Keratinocyte (primary cell): ENCODE measurements at regions not wholly inside any gene's neighbourhood (a gene's known extent, or its start where the extent isn't known, plus 50 kb on each side); places are given as distances from the start of the nearest gene placed in this dataset.

Source experiments
- DNase-seq: peaks from one replicate; pipeline ENCODE4 v3.0.0-alpha.2; 2011; ENCODE audit warnings: low read depth, missing footprints, low spot score
- FAIRE-seq: peaks from 2 replicates; lab custom pipeline; 2011; peaks lifted over from hg19 to GRCh38; lab: Jason Lieb, UNC
- H2AFZ ChIP-seq: 2 replicates; pipeline ENCODE4 v1.6.0; 2012; ENCODE audit warnings: low read length, control low read depth, inconsistent platforms; ENCODE audit not compliant: control insufficient read depth
- H3K27ac ChIP-seq: 2 replicates; pipeline ENCODE4 v1.5.1; 2011; ENCODE audit warnings: low read length; ENCODE audit not compliant: control insufficient read depth, insufficient read depth
- H3K27me3 ChIP-seq: 3 replicates; pipeline ENCODE4 v1.6.0; 2011; ENCODE audit warnings: low read length; ENCODE audit not compliant: control insufficient read depth, insufficient read depth; ENCODE audit errors: extremely low read depth
- H3K36me3 ChIP-seq, 2 experiments: 2 replicates in 1 of 2; 3 replicates in 1 of 2; pipeline ENCODE4 v1.5.1; 2011; ENCODE audit warnings: low read length in 2 of 2, mild to moderate bottlenecking in 1 of 2; ENCODE audit not compliant: control insufficient read depth in 2 of 2, insufficient read depth in 2 of 2; ENCODE audit errors: extremely low read depth in 1 of 2
- H3K4me1 ChIP-seq: 3 replicates; pipeline ENCODE4 v1.5.1; 2011; ENCODE audit warnings: low read length; ENCODE audit not compliant: control insufficient read depth, insufficient read depth; ENCODE audit errors: extremely low read depth
- H3K4me2 ChIP-seq: 3 replicates; pipeline ENCODE4 v1.6.0; 2011; ENCODE audit warnings: low read depth, low read length; ENCODE audit not compliant: control insufficient read depth, insufficient read depth; ENCODE audit errors: extremely low read depth
- H3K4me3 ChIP-seq, 3 experiments: fragments of 200-600 bp in 1 of 3; sonication (generic) in 1 of 3; 2 replicates in 2 of 3; 3 replicates in 1 of 3; pipeline ENCODE4 v1.5.1; 2011 to 2016; ENCODE audit warnings: low read length in 3 of 3, mild to moderate bottlenecking in 3 of 3, control low read depth in 2 of 3, inconsistent platforms in 1 of 3, low read depth in 1 of 3, mixed read lengths in 1 of 3, mixed run types in 1 of 3, moderate library complexity in 1 of 3; ENCODE audit not compliant: control insufficient read depth in 2 of 3, insufficient read depth in 2 of 3; ENCODE audit errors: extremely low read depth in 1 of 3
- H3K79me2 ChIP-seq: 2 replicates; pipeline ENCODE4 v1.6.0; 2012; ENCODE audit warnings: low read length; ENCODE audit not compliant: control insufficient read depth, insufficient read depth
- H3K9ac ChIP-seq: 3 replicates; pipeline ENCODE4 v1.6.0; 2011; ENCODE audit warnings: low read length; ENCODE audit not compliant: control insufficient read depth, insufficient read depth; ENCODE audit errors: extremely low read depth
- H3K9me1 ChIP-seq: 3 replicates; pipeline ENCODE4 v1.6.0; 2011; ENCODE audit warnings: low read length; ENCODE audit not compliant: control insufficient read depth, insufficient read depth; ENCODE audit errors: extremely low read depth
- H3K9me3 ChIP-seq: 2 replicates; pipeline ENCODE4 v1.5.1; 2012; ENCODE audit warnings: low read depth, low read length; ENCODE audit not compliant: control insufficient read depth
- H4K20me1 ChIP-seq: 3 replicates; pipeline ENCODE4 v1.6.0; 2011; ENCODE audit warnings: low read length; ENCODE audit not compliant: control insufficient read depth, insufficient read depth; ENCODE audit errors: extremely low read depth
- EZH2 ChIP-seq: IDR thresholded peaks from one replicate; pipeline ENCODE4 v1.6.1; 2012; ENCODE audit warnings: inconsistent platforms, mild to moderate bottlenecking, low read length, moderate library complexity
- dilution Hi-C: fragments of 300-500 bp; cut with MboI; formaldehyde crosslinking; loops from one replicate; pipeline ENCODE4 v1.7.0; 2020; ENCODE audit warnings: low sequenced_read_pairs; ENCODE audit not compliant: extremely low pct_ligation_motif_present
- TF ChIP-seq, protein P1 (sequence below), 3 experiments: IDR thresholded peaks in 1 of 3; conservative IDR thresholded peaks in 1 of 3; optimal IDR thresholded peaks in 1 of 3; 2 replicates in 2 of 3; 3 replicates in 1 of 3; pipeline versions ENCODE3 to v1.5.1; 2011; ENCODE audit warnings: low read length in 3 of 3, mild to moderate bottlenecking in 3 of 3, moderate library complexity in 2 of 3, control low read depth in 1 of 3, inconsistent platforms in 1 of 3; ENCODE audit not compliant: insufficient read depth in 2 of 3; ENCODE audit errors: extremely low read depth in 1 of 3

DNA sequence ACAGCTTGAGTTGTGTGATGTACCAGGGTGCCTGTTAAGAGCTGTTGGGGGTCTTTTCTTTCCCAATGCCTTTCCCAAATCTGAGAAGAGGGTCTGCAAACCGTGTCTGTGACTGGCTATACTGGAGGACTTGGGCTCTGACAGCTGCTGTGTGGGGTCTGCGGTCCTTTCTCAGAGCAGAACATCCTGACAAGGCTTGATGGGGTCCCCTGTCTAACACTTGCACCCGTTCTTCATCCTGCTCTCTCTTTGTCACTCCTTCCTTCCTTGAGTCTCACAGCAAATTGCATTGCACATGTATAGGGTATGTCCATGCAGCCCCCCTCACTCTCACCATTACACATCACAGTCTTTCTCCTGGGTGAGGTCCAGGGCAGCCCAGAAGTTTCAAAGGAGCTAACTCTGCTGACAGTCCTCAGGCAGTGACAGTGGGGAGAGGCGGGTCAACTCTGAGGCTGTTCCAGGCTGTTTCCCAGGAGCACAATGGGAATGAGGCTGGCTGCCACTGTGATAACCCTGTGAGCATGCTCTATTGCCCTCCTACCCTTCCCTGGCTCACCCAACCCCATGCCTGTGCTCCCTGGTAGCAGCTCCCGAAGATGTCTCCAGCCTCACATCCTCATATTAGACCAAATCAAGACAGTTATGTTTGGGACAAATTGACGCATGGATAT is 163.2 kb upstream of the GGTLC1 start:
- TF ChIP-seq, protein P1, sequence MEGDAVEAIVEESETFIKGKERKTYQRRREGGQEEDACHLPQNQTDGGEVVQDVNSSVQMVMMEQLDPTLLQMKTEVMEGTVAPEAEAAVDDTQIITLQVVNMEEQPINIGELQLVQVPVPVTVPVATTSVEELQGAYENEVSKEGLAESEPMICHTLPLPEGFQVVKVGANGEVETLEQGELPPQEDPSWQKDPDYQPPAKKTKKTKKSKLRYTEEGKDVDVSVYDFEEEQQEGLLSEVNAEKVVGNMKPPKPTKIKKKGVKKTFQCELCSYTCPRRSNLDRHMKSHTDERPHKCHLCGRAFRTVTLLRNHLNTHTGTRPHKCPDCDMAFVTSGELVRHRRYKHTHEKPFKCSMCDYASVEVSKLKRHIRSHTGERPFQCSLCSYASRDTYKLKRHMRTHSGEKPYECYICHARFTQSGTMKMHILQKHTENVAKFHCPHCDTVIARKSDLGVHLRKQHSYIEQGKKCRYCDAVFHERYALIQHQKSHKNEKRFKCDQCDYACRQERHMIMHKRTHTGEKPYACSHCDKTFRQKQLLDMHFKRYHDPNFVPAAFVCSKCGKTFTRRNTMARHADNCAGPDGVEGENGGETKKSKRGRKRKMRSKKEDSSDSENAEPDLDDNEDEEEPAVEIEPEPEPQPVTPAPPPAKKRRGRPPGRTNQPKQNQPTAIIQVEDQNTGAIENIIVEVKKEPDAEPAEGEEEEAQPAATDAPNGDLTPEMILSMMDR (optimal IDR thresholded peaks at IDR 0.05 in 1 of 3, IDR thresholded peaks at IDR 0.05 in 1 of 3, conservative IDR thresholded peaks at IDR 0.05 in 1 of 3; ENCODE audit: extremely low read depth in 1 of 3, insufficient read depth in 2 of 3, low read length in 3 of 3), result no peak
- TF ChIP-seq EZH2, result no peak
- H3K4me2 ChIP-seq, result no peak overlapping the region
- H3K36me3 ChIP-seq, result no peaks in the 10 kb centered on the region
- H4K20me1 ChIP-seq, result no peaks in the 10 kb centered on the region
- FAIRE-seq (no peak), DNase-seq (no peak)
- no peak overlapping the region for H2AFZ ChIP-seq
- no peaks in the 10 kb centered on the region for H3K9me3 ChIP-seq
- H3K4me3 ChIP-seq, result no peak overlapping the region
- H3K9me1 ChIP-seq, result no peaks in the 10 kb centered on the region
- no peaks in the 10 kb centered on the region for H3K79me2 ChIP-seq
- no peak overlapping the region for H3K9ac ChIP-seq
- peaks cover 6% of the 10 kb centered on the region for H3K4me1 ChIP-seq
- H3K27ac ChIP-seq, result no peak overlapping the region
- no peaks in the 10 kb centered on the region for H3K27me3 ChIP-seq
- dilution Hi-C loops, result no loop called here

GRCh38 chr20:24150406-24150805 is 161.8 kb upstream of the GGTLC1 start:
- Histone ChIP-seq H3K36me3 (no peaks in the 10 kb centered on the region), H3K4me2 (no peak overlapping the region), H3K9ac (no peak overlapping the region), H3K27me3 (no peaks in the 10 kb centered on the region), H3K79me2 (no peaks in the 10 kb centered on the region), H2AFZ (no peak overlapping the region), H4K20me1 (no peaks in the 10 kb centered on the region), H3K9me3 (no peaks in the 10 kb centered on the region), H3K9me1 (no peaks in the 10 kb centered on the region), H3K4me3 (no peak overlapping the region), H3K4me1 (peaks cover 13% of the 10 kb centered on the region), H3K27ac (no peak overlapping the region)
- FAIRE-seq, result no peak
- dilution Hi-C loops, result no loop called here
- TF ChIP-seq, protein P1 (optimal IDR thresholded peaks at IDR 0.05 in 1 of 3, IDR thresholded peaks at IDR 0.05 in 1 of 3, conservative IDR thresholded peaks at IDR 0.05 in 1 of 3; ENCODE audit: extremely low read depth in 1 of 3, insufficient read depth in 2 of 3, low read length in 3 of 3), result no peak
- no peak for TF ChIP-seq EZH2
- DNase-seq, result no peak
